OCI-LY7 (cell line): ENCODE measurements at regions not wholly inside any gene's neighbourhood (a gene's known extent, or its start where the extent isn't known, plus 50 kb on each side); places are given as distances from the start of the nearest gene placed in this dataset.

Source experiments
- EZH2phosphoT487 ChIP-seq: fragments of 200-600 bp; sonication (generic); IDR thresholded peaks from 2 replicates; pipeline ENCODE4 v1.6.1; 2018; ENCODE audit warnings: low read depth, borderline replicate concordance, mild to moderate bottlenecking, mixed run types, antibody characterized with exemption, low read length, moderate library complexity, mixed read lengths
- TF ChIP-seq, protein P1 (sequence below): fragments of 200-600 bp; sonication (generic); conservative IDR thresholded peaks from 2 replicates; pipeline ENCODE4 v1.5.1; 2014; ENCODE audit warnings: mild to moderate bottlenecking, antibody characterized with exemption, low read length, moderate library complexity, mixed read lengths

DNA sequence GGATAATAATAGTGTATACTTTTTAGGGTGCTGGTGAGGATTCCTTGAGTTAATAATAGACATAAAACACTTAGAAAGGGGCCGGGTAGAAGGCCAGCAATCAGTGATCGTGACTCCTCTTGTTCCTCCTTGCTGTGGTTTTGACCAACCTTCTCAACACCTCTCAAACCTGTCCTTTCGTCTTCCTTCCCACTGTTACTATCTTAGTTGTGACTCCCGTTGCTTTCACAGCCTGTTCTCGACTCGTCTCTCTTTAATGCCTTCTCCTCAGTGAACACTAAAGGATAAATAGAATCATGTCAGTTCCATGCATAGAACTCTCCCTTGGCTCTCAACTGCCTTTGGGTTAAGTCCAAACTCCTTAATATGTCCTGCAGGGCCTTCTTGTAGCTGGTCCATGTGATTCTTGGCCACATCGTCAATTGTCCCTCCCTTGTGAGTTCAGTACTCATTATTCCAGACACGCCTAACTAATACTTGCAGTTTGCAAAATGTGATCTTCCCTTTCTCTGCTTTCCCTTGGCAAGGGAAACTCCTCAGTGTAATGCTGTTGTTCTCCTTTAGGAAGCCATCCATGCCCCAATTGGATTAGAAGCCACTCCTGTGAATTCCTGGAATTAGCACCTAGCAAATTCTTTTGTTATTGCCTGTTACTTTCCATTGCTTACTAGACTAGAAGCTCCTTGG, 164.9 kb downstream of the UTRN start:
- TF ChIP-seq, protein P1, sequence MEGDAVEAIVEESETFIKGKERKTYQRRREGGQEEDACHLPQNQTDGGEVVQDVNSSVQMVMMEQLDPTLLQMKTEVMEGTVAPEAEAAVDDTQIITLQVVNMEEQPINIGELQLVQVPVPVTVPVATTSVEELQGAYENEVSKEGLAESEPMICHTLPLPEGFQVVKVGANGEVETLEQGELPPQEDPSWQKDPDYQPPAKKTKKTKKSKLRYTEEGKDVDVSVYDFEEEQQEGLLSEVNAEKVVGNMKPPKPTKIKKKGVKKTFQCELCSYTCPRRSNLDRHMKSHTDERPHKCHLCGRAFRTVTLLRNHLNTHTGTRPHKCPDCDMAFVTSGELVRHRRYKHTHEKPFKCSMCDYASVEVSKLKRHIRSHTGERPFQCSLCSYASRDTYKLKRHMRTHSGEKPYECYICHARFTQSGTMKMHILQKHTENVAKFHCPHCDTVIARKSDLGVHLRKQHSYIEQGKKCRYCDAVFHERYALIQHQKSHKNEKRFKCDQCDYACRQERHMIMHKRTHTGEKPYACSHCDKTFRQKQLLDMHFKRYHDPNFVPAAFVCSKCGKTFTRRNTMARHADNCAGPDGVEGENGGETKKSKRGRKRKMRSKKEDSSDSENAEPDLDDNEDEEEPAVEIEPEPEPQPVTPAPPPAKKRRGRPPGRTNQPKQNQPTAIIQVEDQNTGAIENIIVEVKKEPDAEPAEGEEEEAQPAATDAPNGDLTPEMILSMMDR = no peak
- no peak for TF ChIP-seq EZH2phosphoT487
